ENCODE measurements at regions not wholly inside any gene's neighbourhood (a gene's known extent, or its start where the extent isn't known, plus 50 kb on each side); places are given as distances from the start of the nearest gene placed in this dataset.
A peak's percentile ranks its signal among the peaks of the same experiment; 100 is the strongest.
"Not testable (repeated sequence)": the region's sequence is repeated elsewhere in the genome, so short reads cannot be mapped to it uniquely, and the experiment has no call there.

DNA sequence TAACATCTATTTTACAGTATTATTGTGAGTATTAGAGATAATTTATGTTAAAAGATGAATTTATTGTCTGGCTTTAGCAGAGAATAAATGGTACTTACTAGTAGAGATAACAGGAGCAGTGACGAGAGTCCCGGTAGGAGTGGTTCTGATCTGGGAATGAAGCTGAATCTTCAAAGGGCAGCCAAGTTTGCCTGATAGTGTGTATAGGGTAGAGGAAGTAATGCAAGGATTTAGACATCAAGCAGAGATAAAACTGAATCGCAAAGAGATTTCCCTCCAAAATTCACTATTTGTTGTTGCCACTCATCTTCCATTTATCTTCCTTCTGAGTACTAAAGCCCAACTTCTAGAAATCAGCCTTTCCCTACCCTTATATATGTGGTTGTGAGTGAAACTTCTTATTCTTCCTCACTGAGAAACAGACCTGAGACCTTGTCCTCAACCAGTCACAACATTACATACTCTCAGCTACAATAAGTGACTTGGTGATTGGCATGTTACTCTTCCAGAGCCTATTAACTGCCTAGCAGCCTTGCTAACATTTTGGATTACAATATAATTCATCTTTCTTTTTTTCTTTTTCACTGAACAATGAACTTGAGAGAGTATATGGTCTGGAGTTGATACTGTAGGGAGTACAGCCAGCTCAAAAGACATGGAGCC is 692.7 kb upstream of the ZNF385D start:
- Histone ChIP-seq H3K27me3 (no peaks in the 10 kb centered on the region), H3K36me3 (no peaks in the 10 kb centered on the region), H3K9me3 (peaks cover 0 to 2% (median 0%) of the 10 kb centered on the region in 4 donors), H3K27ac (no peak overlapping the region), H3K4me1 (no peaks in the 10 kb centered on the region), H3K4me3 (no peak overlapping the region)
- WGBS, 2 donors, result 96% methylated on average over 3 of the region's 3 CpGs
- no peak for DNase-seq (ENCODE audit: low spot score in 2 of 2)
- no peak for TF ChIP-seq POLR2A (IDR thresholded peaks at IDR 0.05)
- TF ChIP-seq CTCF (IDR thresholded peaks at IDR 0.05), result no peak
- TF ChIP-seq EP300 (IDR thresholded peaks at IDR 0.05), result no peak

DNA sequence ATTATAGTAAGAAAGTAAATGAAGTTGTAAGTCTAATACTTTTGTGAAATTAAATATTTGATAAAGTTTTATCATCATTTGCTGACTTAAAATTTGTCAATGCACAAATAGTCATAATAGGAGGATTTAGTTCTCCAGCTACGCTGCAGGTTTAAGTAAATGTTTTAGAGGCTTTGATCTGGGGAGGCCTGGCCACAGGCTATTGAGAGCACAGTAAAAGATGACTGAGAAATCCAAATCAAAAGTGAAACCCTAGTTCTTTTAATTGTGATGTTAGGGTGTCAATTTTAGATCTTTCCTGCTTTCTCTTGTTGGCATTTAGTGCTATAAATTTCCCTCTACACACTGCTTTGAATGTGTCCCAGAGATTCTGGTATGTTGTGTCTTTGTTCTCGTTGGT is 694.3 kb upstream of the ZNF385D start:
- H3K9me3 ChIP-seq; H3K36me3 ChIP-seq; H3K4me3 ChIP-seq; H3K27me3 ChIP-seq; H3K27ac ChIP-seq; DNase-seq (ENCODE audit: low spot score in 2 of 2); H3K4me1 ChIP-seq: not testable (repeated sequence)
- 82 to 85% methylated on average over 2 of the region's 2 CpGs for WGBS, 2 donors

DNA sequence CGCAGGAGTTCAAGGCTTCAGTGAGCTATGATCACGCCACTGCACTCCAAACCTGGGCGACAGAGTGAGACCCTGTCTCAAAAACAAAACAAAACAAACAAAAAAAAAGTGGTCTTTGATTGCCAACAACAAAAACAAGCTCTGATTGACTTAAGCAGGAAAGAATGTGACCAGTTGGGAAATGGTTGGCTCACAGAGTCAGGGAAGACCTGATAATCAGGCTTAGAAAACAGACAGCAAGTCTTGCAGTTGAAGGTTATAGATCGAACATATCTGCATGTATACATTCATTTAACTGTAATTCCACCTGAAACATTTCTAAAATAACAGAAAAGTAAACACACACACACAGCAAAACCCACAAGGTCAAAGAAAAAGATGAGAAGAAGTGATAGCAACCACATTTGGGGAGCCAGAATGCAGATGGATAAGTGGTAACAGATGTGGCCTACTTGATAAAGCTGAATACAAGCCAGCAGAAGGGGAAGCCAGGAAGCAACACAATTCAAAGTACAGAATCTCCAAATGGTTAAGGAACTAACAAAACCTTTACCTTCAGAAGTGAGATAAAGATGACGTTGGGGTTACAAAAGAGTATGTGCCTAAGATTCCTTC is 699.9 kb upstream of the ZNF385D start:
- Histone ChIP-seq H3K4me1 (peaks cover 0 to 15% (median 0%) of the 10 kb centered on the region in 4 donors), H3K36me3 (no peaks in the 10 kb centered on the region), H3K9me3 (peaks cover 0 to 2% (median 0%) of the 10 kb centered on the region in 4 donors), H3K4me3 (no peak overlapping the region), H3K27me3 (no peaks in the 10 kb centered on the region), H3K27ac (peak overlapping the region in 1 of 4 donors; percentile 26)
- DNase-seq (ENCODE audit: low spot score in 2 of 2), result peak in 1 of 2 donors; percentile 18
- TF ChIP-seq EP300 (IDR thresholded peaks at IDR 0.05), result peak in 1 of 2 donors; percentile 48
- TF ChIP-seq CTCF (IDR thresholded peaks at IDR 0.05), result no peak
- 58 to 71% methylated on average over 5 of the region's 5 CpGs for WGBS, 2 donors

DNA sequence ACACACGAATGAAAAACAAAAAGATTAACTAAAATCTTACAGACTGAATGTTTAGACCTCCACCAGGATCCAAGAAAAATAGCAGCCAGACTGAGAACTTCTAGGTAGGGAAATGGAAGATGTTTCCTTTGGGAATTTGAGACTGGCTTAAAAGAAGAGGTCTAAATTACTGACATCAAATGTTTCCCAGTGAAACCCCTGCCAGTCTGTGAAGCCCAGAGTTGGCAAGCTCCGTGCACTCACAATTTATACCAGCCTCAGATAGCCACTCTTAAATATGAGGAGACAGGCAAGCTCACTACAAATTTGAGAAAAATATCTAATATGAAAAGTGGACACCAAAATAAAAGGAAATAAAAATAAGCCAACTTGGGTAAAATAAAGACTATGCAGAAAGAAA is 700.5 kb upstream of the ZNF385D start:
- Histone ChIP-seq H3K4me3 (no peak overlapping the region), H3K36me3 (no peaks in the 10 kb centered on the region), H3K9me3 (peaks cover 0 to 2% (median 0%) of the 10 kb centered on the region in 4 donors), H3K4me1 (peaks cover 0 to 15% (median 0%) of the 10 kb centered on the region in 4 donors), H3K27ac (peak overlapping the region in 1 of 4 donors; percentile 26), H3K27me3 (no peaks in the 10 kb centered on the region)
- WGBS, 2 donors, result 33 to 36% methylated on average over 2 of the region's 2 CpGs
- no peak for DNase-seq (ENCODE audit: low spot score in 2 of 2)
- TF ChIP-seq EP300 (IDR thresholded peaks at IDR 0.05) (no peak), CTCF (IDR thresholded peaks at IDR 0.05) (no peak), POLR2A (IDR thresholded peaks at IDR 0.05) (no peak)

- TF ChIP-seq POLR2A (IDR thresholded peaks at IDR 0.05), result no peak
- H3K4me1 ChIP-seq, result peaks cover 0 to 15% (median 0%) of the 10 kb centered on the region in 4 donors
- DNase-seq (ENCODE audit: low spot score in 2 of 2), result no peak
- no peaks in the 10 kb centered on the region for H3K36me3 ChIP-seq
- H3K4me3 ChIP-seq, result no peak overlapping the region
- WGBS, 2 donors, result 86 to 95% methylated on average over 1 of the region's 1 CpG
- H3K9me3 ChIP-seq, result no peaks in the 10 kb centered on the region
- no peaks in the 10 kb centered on the region for H3K27me3 ChIP-seq
- H3K27ac ChIP-seq, result no peak overlapping the region
Measured at GRCh38 chr3:22453906-22454535, 703.0 kb upstream of the ZNF385D start.

DNA sequence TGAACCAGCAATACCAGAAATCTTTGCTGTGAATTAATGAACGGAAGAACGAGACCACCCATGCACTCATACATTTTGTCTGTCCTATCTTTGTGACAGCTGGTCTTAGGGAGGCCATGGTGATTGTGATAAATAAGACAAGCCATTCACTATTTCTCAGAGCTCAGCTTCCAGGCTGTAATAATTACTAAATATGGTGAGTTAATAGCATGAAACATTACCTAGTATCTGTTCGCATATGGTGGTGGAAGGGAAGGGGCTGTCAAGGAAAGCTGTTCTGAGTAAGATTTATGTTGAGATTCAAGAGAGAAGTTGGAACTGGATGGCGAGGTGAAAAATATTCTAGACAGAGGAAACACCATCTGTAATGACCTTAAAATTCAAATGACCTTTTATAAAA is 719.0 kb upstream of the ZNF385D start:
- 85 to 86% methylated on average over 4 of the region's 4 CpGs for WGBS, 2 donors
- no peaks in the 10 kb centered on the region for H3K27me3 ChIP-seq
- H3K36me3 ChIP-seq, result no peaks in the 10 kb centered on the region
- H3K4me1 ChIP-seq, result no peaks in the 10 kb centered on the region
- no peak overlapping the region for H3K4me3 ChIP-seq
- no peaks in the 10 kb centered on the region for H3K9me3 ChIP-seq
- no peak for TF ChIP-seq CTCF (IDR thresholded peaks at IDR 0.05)
- no peak for TF ChIP-seq EP300 (IDR thresholded peaks at IDR 0.05)
- no peak for TF ChIP-seq POLR2A (IDR thresholded peaks at IDR 0.05)
- DNase-seq (ENCODE audit: low spot score in 2 of 2), result no peak
- no peak overlapping the region for H3K27ac ChIP-seq
